IMR-90 (cell line): ENCODE measurements at regions not wholly inside any gene's neighbourhood (a gene's known extent, or its start where the extent isn't known, plus 50 kb on each side); places are given as distances from the start of the nearest gene placed in this dataset.

Source experiments
- CHD1 ChIP-seq: IDR thresholded peaks from 2 replicates; pipeline ENCODE4 v1.6.1; 2012; ENCODE audit warnings: low read depth, low read length, improper control_type of control experiment
- CTCF ChIP-seq: conservative IDR thresholded peaks from 2 replicates; pipeline ENCODE4 v1.5.1; 2012; ENCODE audit warnings: mild to moderate bottlenecking, low read depth, low read length, improper control_type of control experiment
- FOS ChIP-seq: fragments of 150-350 bp; IDR thresholded peaks from 2 replicates; pipeline ENCODE4 v1.6.1; 2016; ENCODE audit warnings: low read depth, low read length
- MXI1 ChIP-seq: IDR thresholded peaks from 2 replicates; pipeline ENCODE4 v1.6.1; 2012; ENCODE audit warnings: low read depth, mild to moderate bottlenecking, low read length, moderate library complexity, borderline replicate concordance
- POLR2A ChIP-seq: IDR thresholded peaks from 2 replicates; pipeline ENCODE4 v1.6.1; 2012; ENCODE audit warnings: mild to moderate bottlenecking, low read depth, low read length
- RAD21 ChIP-seq: IDR thresholded peaks from 2 replicates; pipeline ENCODE4 v1.6.1; 2012; ENCODE audit warnings: low read length, improper control_type of control experiment
- RCOR1 ChIP-seq: IDR thresholded peaks from 2 replicates; pipeline ENCODE4 v1.6.1; 2012; ENCODE audit warnings: mild to moderate bottlenecking, low read length, improper control_type of control experiment; ENCODE audit not compliant: insufficient replicate concordance
- USF2 ChIP-seq: fragments of 150-350 bp; IDR thresholded peaks from 2 replicates; pipeline ENCODE4 v1.6.1; 2017; ENCODE audit warnings: mild to moderate bottlenecking, antibody characterized with exemption, low read length, low read depth

GRCh38 chr6:80725156-80725930 is 618.9 kb downstream of the BCKDHB start:
- TF ChIP-seq RAD21 (no peak), CTCF (no peak), POLR2A (no peak), CHD1 (no peak), RCOR1 (no peak), USF2 (no peak), MXI1 (no peak), FOS (no peak)
